ENCODE measurements at regions not wholly inside any gene's neighbourhood (a gene's known extent, or its start where the extent isn't known, plus 50 kb on each side); places are given as distances from the start of the nearest gene placed in this dataset.

GRCh38 chr1:222049176-222049575 lies 307.3 kb upstream of the DUSP10 start:
- ATAC-seq, result no peak
- TF ChIP-seq PPARA (CRISPR knock-in tag; IDR thresholded peaks at IDR 0.05; ENCODE audit: borderline replicate concordance), result no peak
- TF ChIP-seq TCF4 (CRISPR knock-in tag; IDR thresholded peaks at IDR 0.05; ENCODE audit: borderline replicate concordance), result no peak
- no peak for TF ChIP-seq OSR1 (CRISPR knock-in tag; IDR thresholded peaks at IDR 0.05)
- TF ChIP-seq CSDC2 (CRISPR knock-in tag; IDR thresholded peaks at IDR 0.05), result no peak
- no peak for TF ChIP-seq POU6F1 (CRISPR knock-in tag; IDR thresholded peaks at IDR 0.05; ENCODE audit: borderline replicate concordance, low read depth)
- no peak for TF ChIP-seq ISL1 (CRISPR knock-in tag; IDR thresholded peaks at IDR 0.05)
- TF ChIP-seq ARNTL (CRISPR knock-in tag; IDR thresholded peaks at IDR 0.05; ENCODE audit: borderline replicate concordance, low read depth), result no peak

GRCh38 chr1:222048094-222048595 lies 306.3 kb upstream of the DUSP10 start:
- TF ChIP-seq TCF4 (CRISPR knock-in tag; IDR thresholded peaks at IDR 0.05; ENCODE audit: borderline replicate concordance) (no peak), TSHZ2 (CRISPR knock-in tag; IDR thresholded peaks at IDR 0.05) (no peak), BACH2 (CRISPR knock-in tag; IDR thresholded peaks at IDR 0.05; ENCODE audit: borderline replicate concordance) (no peak), ZC3H10 (CRISPR knock-in tag; IDR thresholded peaks at IDR 0.05) (peak; percentile 97), CSDC2 (CRISPR knock-in tag; IDR thresholded peaks at IDR 0.05) (no peak), ZFP3 (CRISPR knock-in tag; IDR thresholded peaks at IDR 0.05) (no peak), CREB5 (CRISPR knock-in tag; IDR thresholded peaks at IDR 0.05; ENCODE audit: low read depth) (no peak), PPARA (CRISPR knock-in tag; IDR thresholded peaks at IDR 0.05; ENCODE audit: borderline replicate concordance) (no peak), POU6F1 (CRISPR knock-in tag; IDR thresholded peaks at IDR 0.05; ENCODE audit: borderline replicate concordance, low read depth) (no peak), RARB (CRISPR knock-in tag; IDR thresholded peaks at IDR 0.05) (no peak), PATZ1 (CRISPR knock-in tag; IDR thresholded peaks at IDR 0.05; ENCODE audit: borderline replicate concordance) (peak; percentile 84; the same call in 1 of the 2 replicates), ARNTL (CRISPR knock-in tag; IDR thresholded peaks at IDR 0.05; ENCODE audit: borderline replicate concordance, low read depth) (no peak), ESRRG (CRISPR knock-in tag; IDR thresholded peaks at IDR 0.05) (no peak), ZNF70 (CRISPR knock-in tag; IDR thresholded peaks at IDR 0.05) (no peak), TOX (CRISPR knock-in tag; IDR thresholded peaks at IDR 0.05; ENCODE audit: borderline replicate concordance) (peak; percentile 97)
- peak; percentile 23 for ATAC-seq

GRCh38 chr1:222047366-222047765 lies 305.5 kb upstream of the DUSP10 start:
- ATAC-seq, result no peak
- TF ChIP-seq CREB5 (CRISPR knock-in tag; IDR thresholded peaks at IDR 0.05; ENCODE audit: low read depth), result no peak
- no peak for TF ChIP-seq ZNF565 (CRISPR knock-in tag; conservative IDR thresholded peaks at IDR 0.05; ENCODE audit: low read depth)
- no peak for TF ChIP-seq ZFP3 (CRISPR knock-in tag; IDR thresholded peaks at IDR 0.05)
- no peak for TF ChIP-seq PATZ1 (CRISPR knock-in tag; IDR thresholded peaks at IDR 0.05; ENCODE audit: borderline replicate concordance)
- TF ChIP-seq BACH2 (CRISPR knock-in tag; IDR thresholded peaks at IDR 0.05; ENCODE audit: borderline replicate concordance), result no peak
- no peak for TF ChIP-seq ESRRG (CRISPR knock-in tag; IDR thresholded peaks at IDR 0.05)
- no peak for TF ChIP-seq RARB (CRISPR knock-in tag; IDR thresholded peaks at IDR 0.05)
- no peak for TF ChIP-seq POU6F1 (CRISPR knock-in tag; IDR thresholded peaks at IDR 0.05; ENCODE audit: borderline replicate concordance, low read depth)
- TF ChIP-seq OSR1 (CRISPR knock-in tag; IDR thresholded peaks at IDR 0.05), result no peak
- no peak for TF ChIP-seq ISL1 (CRISPR knock-in tag; IDR thresholded peaks at IDR 0.05)

Data from SK-N-SH treated with all-trans-retinoic acid at 6 μM for 48 hours (cell line).